K562 (cell line): ENCODE measurements at regions not wholly inside any gene's neighbourhood (a gene's known extent, or its start where the extent isn't known, plus 50 kb on each side); places are given as distances from the start of the nearest gene placed in this dataset.

Experiments used
- CC2D1A ChIP-seq: fragments of 450-650 bp; IDR thresholded peaks from 2 replicates; pipeline ENCODE4 v1.6.1; 2017; ENCODE audit warnings: mild to moderate bottlenecking
- CTCF ChIP-seq, 3 experiments: IDR thresholded peaks in 2 of 3; conservative IDR thresholded peaks in 1 of 3; 2 replicates each; pipeline ENCODE4 v1.5.1; 2011 to 2012; ENCODE audit warnings: low read length in 3 of 3, mild to moderate bottlenecking in 3 of 3, control low read depth in 2 of 3, improper control_type of control experiment in 1 of 3, inconsistent platforms in 1 of 3, low read depth in 1 of 3, mixed read lengths in 1 of 3, moderate library complexity in 1 of 3; ENCODE audit not compliant: insufficient read depth in 2 of 3
- POLR2AphosphoS5 ChIP-seq: IDR thresholded peaks from 2 replicates; pipeline ENCODE4 v1.6.1; 2011; ENCODE audit warnings: mild to moderate bottlenecking, low read depth, low read length, moderate library complexity; ENCODE audit not compliant: control insufficient read depth, insufficient read depth
- RBBP5 ChIP-seq: fragments of 200-600 bp; sonication (generic); IDR thresholded peaks from 2 replicates; pipeline ENCODE4 v1.6.1; 2012; ENCODE audit warnings: borderline replicate concordance, mild to moderate bottlenecking, low read length, control low read depth, inconsistent platforms; ENCODE audit not compliant: insufficient read depth, poor library complexity, severe bottlenecking
- REST ChIP-seq, 2 experiments: fragments of 450-650 bp; formaldehyde crosslinking in 1 of 2; IDR thresholded peaks; 2 replicates each; pipeline versions ENCODE4 v1.4.0 to v1.6.1; 2014 to 2020; ENCODE audit warnings: mild to moderate bottlenecking in 2 of 2, borderline replicate concordance in 1 of 2, low read depth in 1 of 2
- ZNF12 ChIP-seq: sonication (generic); formaldehyde crosslinking; IDR thresholded peaks from 2 replicates; pipeline ENCODE4 v1.4.0; 2020; ENCODE audit warnings: mild to moderate bottlenecking, missing genetic modification reagents
- TF ChIP-seq, protein P1 (sequence below): sonication (generic); formaldehyde crosslinking; IDR thresholded peaks from 2 replicates; pipeline ENCODE4 v1.8.1; 2023; ENCODE audit warnings: mild to moderate bottlenecking, missing genetic modification reagents

DNA sequence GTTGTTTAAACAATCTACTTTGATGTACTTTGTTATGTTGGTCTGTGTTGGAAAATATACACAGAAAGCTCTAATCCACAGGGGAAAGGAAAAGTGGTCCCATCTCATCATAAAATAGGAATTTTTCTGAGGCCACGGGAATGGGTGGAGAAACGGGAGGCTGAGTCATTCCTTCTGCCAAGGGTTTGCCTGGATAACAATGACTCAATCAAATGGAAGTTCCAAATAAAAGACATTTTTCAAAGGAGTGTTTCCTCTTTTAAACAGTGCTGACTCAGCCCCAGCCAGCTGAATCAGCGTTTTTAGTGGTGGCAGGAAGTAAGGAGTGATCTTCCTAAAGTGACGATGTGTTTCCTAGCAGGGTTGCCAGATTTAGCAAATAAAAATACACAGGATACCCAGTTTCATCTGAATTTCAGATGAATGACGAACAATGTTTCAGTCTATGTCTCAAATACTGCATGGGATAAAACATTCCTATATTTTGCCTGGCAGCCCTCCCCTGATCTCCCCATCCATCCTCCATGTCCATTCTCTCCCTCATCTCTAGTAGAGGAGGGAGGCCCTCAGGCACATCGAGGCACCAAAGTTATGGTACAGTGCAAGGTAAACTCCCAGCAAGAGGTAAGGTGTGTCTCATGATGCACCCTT, 345.4 kb upstream of the GATB start:
- TF ChIP-seq RBBP5 = no peak
- TF ChIP-seq CC2D1A = no peak
- TF ChIP-seq POLR2AphosphoS5 = no peak
- no peak for TF ChIP-seq CTCF (IDR thresholded peaks at IDR 0.05 in 2 of 3, conservative IDR thresholded peaks at IDR 0.05 in 1 of 3; ENCODE audit: insufficient read depth in 2 of 3, low read depth in 1 of 3, low read length in 3 of 3)
- TF ChIP-seq, protein P1, sequence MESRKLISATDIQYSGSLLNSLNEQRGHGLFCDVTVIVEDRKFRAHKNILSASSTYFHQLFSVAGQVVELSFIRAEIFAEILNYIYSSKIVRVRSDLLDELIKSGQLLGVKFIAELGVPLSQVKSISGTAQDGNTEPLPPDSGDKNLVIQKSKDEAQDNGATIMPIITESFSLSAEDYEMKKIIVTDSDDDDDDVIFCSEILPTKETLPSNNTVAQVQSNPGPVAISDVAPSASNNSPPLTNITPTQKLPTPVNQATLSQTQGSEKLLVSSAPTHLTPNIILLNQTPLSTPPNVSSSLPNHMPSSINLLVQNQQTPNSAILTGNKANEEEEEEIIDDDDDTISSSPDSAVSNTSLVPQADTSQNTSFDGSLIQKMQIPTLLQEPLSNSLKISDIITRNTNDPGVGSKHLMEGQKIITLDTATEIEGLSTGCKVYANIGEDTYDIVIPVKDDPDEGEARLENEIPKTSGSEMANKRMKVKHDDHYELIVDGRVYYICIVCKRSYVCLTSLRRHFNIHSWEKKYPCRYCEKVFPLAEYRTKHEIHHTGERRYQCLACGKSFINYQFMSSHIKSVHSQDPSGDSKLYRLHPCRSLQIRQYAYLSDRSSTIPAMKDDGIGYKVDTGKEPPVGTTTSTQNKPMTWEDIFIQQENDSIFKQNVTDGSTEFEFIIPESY (CRISPR knock-in tag) = no peak
- TF ChIP-seq REST (IDR thresholded peaks at IDR 0.05; ENCODE audit: borderline replicate concordance) = no peak
- TF ChIP-seq REST (CRISPR knock-in tag; IDR thresholded peaks at IDR 0.05; ENCODE audit: low read depth) = no peak
- TF ChIP-seq ZNF12 = no peak
